M059J (cell line): ENCODE measurements at regions not wholly inside any gene's neighbourhood (a gene's known extent, or its start where the extent isn't known, plus 50 kb on each side); places are given as distances from the start of the nearest gene placed in this dataset.

Experiments used
- DNase-seq: peaks from one replicate; pipeline ENCODE4 v3.0.0-alpha.2; 2012; ENCODE audit warnings: low read depth

GRCh38 chr18:57202881-57203280 lies 56.0 kb downstream of the BOD1L2 start:
- no peak for DNase-seq

- DNase-seq: no peak
Observed at GRCh38 chr18:57205641-57206040, 58.8 kb downstream of the BOD1L2 start.

- DNase-seq: no peak
Observed at GRCh38 chr18:57207124-57207916, 60.4 kb downstream of the BOD1L2 start.

- DNase-seq: no peak
Observed at GRCh38 chr18:57208047-57208446, 61.2 kb downstream of the BOD1L2 start.

GRCh38 chr18:57209713-57210106 lies 62.8 kb downstream of the BOD1L2 start:
- DNase-seq: no peak

- peak; percentile 93 for DNase-seq
Observed at GRCh38 chr18:57210107-57210715, 63.3 kb downstream of the BOD1L2 start.

- DNase-seq: peak; percentile 81
Observed at GRCh38 chr18:57210716-57211411, 64.0 kb downstream of the BOD1L2 start.

- DNase-seq: no peak
Observed at GRCh38 chr18:57211412-57211750, 64.5 kb downstream of the BOD1L2 start.

GRCh38 chr18:57211776-57212175 lies 64.9 kb downstream of the BOD1L2 start:
- no peak for DNase-seq

- DNase-seq: no peak
Observed at GRCh38 chr18:57212678-57213077, 65.8 kb downstream of the BOD1L2 start.

- DNase-seq: peak; percentile 16
Observed at GRCh38 chr18:57214976-57215375, 68.1 kb downstream of the BOD1L2 start.

GRCh38 chr18:57218281-57218680 lies 71.4 kb downstream of the BOD1L2 start:
- DNase-seq: no peak

- DNase-seq: no peak
Observed at GRCh38 chr18:57219964-57220363, 73.1 kb downstream of the BOD1L2 start.

GRCh38 chr18:57220480-57220879 lies 73.6 kb downstream of the BOD1L2 start:
- DNase-seq: no peak

- DNase-seq: no peak
Observed at GRCh38 chr18:57220930-57221483, 74.1 kb downstream of the BOD1L2 start.

GRCh38 chr18:57223144-57223870 lies 76.4 kb downstream of the BOD1L2 start:
- no peak for DNase-seq

- peak; percentile 12 for DNase-seq
Observed at GRCh38 chr18:57230861-57231585, 84.1 kb downstream of the BOD1L2 start.

GRCh38 chr18:57231864-57232263 lies 85.0 kb downstream of the BOD1L2 start:
- DNase-seq: no peak

GRCh38 chr18:57234346-57234745 lies 87.5 kb downstream of the BOD1L2 start:
- DNase-seq: no peak

- no peak for DNase-seq
Observed at GRCh38 chr18:57241869-57242268, 95.0 kb downstream of the BOD1L2 start.

- DNase-seq: no peak
Observed at GRCh38 chr18:57242285-57242684, 95.4 kb downstream of the BOD1L2 start.
